Stimulated activated naive CD8-positive, alpha-beta T cell treated with anti-CD3 and anti-CD28 coated beads, Interleukin-15, Interleukin-2, amounts not matched to agents 100 ng/mL and 50 ng/mL, for 24 hours (primary cell): ENCODE measurements at regions not wholly inside any gene's neighbourhood (a gene's known extent, or its start where the extent isn't known, plus 50 kb on each side); places are given as distances from the start of the nearest gene placed in this dataset.

Source experiments
- H3K27ac Mint-ChIP-seq: one replicate; pipeline ENCODE4 v1.8.0; 2021; ENCODE audit warnings: mild to moderate bottlenecking, mixed read lengths
- H3K27me3 Mint-ChIP-seq: one replicate; pipeline ENCODE4 v1.8.0; 2021; ENCODE audit warnings: mixed read lengths
- H3K36me3 Mint-ChIP-seq: one replicate; pipeline ENCODE4 v1.8.0; 2021; ENCODE audit warnings: low read depth, mixed read lengths
- H3K4me1 Mint-ChIP-seq: one replicate; pipeline ENCODE4 v1.8.0; 2021; ENCODE audit warnings: low read depth, mixed read lengths
- H3K4me3 Mint-ChIP-seq: one replicate; pipeline ENCODE4 v1.8.0; 2021; ENCODE audit warnings: mild to moderate bottlenecking, mixed read lengths
- H3K9me3 Mint-ChIP-seq: one replicate; pipeline ENCODE4 v1.8.0; 2021; ENCODE audit warnings: mixed read lengths

DNA sequence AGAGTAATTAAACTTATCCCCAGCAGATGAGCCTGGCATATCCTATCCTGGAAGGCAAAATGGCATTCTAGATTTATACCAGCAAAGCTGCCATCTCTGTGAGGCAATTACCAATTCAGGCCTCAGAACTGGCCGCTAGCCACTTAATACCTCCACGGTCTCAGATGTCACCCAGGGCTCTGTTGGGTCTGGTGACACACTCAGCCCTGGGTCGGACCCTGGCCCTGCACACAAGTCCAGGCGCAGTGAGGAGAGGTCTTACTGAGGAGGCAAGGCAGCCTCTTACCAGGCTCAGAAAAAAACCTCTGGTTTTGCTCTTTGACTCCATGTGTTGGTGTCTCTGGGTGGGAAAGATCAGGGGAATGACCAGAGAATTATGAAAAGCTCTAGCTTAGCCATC, 186.6 kb downstream of the EMX2 start:
- Mint-ChIP-seq H3K4me1 (no peaks in the 10 kb centered on the region), H3K36me3 (no peaks in the 10 kb centered on the region), H3K4me3 (no peak overlapping the region), H3K9me3 (peaks cover 4% of the 10 kb centered on the region), H3K27ac (no peak overlapping the region), H3K27me3 (peaks cover 39% of the 10 kb centered on the region)

GRCh38 chr10:117731121-117731791, 188.7 kb downstream of the EMX2 start:
- Mint-ChIP-seq H3K27ac (no peak overlapping the region), H3K27me3 (peaks cover 52% of the 10 kb centered on the region), H3K4me3 (no peak overlapping the region), H3K9me3 (peaks cover 4% of the 10 kb centered on the region), H3K4me1 (no peaks in the 10 kb centered on the region), H3K36me3 (no peaks in the 10 kb centered on the region)

GRCh38 chr10:117734731-117735405, 192.3 kb downstream of the EMX2 start:
- Mint-ChIP-seq H3K27me3 (peaks cover 41% of the 10 kb centered on the region), H3K36me3 (no peaks in the 10 kb centered on the region), H3K4me1 (no peaks in the 10 kb centered on the region), H3K9me3 (no peaks in the 10 kb centered on the region), H3K4me3 (no peak overlapping the region), H3K27ac (no peak overlapping the region)

- Mint-ChIP-seq H3K4me1 (no peaks in the 10 kb centered on the region), H3K9me3 (no peaks in the 10 kb centered on the region), H3K27me3 (peaks cover 35% of the 10 kb centered on the region), H3K27ac (no peak overlapping the region), H3K36me3 (no peaks in the 10 kb centered on the region), H3K4me3 (no peak overlapping the region)
Measured at GRCh38 chr10:117736655-117737054, 194.1 kb downstream of the EMX2 start.

DNA sequence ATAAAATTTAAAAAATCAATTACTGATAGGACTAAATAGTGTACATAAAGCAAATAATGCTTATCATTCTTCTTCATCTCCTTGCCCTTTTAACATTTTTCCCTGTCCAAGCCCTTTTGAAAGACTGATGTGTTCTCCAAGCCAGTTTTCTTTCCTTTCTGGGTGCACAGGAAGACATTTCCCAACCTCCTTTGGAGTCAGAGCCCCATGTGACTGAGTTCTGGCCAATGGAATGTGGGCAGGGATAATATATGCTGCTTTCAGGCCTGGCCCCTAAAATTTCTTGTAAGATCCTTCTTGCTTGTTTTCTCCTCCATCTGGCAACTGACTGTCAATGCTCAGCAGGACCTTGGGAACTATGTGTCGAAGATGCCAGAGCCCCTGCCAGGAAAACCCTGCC, 197.5 kb downstream of the EMX2 start:
- Mint-ChIP-seq H3K4me1 (no peaks in the 10 kb centered on the region), H3K4me3 (no peak overlapping the region), H3K9me3 (no peaks in the 10 kb centered on the region), H3K27me3 (peaks cover 12% of the 10 kb centered on the region), H3K27ac (no peak overlapping the region), H3K36me3 (no peaks in the 10 kb centered on the region)

GRCh38 chr10:117740691-117741222, 198.2 kb downstream of the EMX2 start:
- Mint-ChIP-seq H3K27me3 (peaks cover 7% of the 10 kb centered on the region), H3K4me3 (no peak overlapping the region), H3K4me1 (no peaks in the 10 kb centered on the region), H3K9me3 (no peaks in the 10 kb centered on the region), H3K36me3 (no peaks in the 10 kb centered on the region), H3K27ac (no peak overlapping the region)

DNA sequence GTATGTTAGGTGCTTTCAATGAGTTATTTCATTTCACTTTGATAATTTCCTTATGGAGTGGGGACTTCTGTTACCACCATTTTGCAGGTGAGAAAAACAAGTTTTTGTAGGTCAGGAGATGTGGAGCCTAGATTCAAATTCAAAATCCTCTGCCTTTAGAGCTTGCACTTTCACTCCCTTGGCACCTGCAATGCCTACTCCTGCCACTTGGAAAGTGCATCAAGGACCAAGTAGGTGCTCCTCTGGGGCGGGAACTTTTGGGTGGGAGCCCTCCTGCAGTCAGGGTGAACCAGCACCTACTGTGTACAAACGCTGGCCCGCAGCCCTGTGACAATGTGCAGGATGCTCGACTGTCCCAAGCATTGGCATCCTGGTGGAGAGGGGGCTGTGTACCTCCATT, 199.0 kb downstream of the EMX2 start:
- Mint-ChIP-seq H3K27ac (no peak overlapping the region), H3K36me3 (no peaks in the 10 kb centered on the region), H3K27me3 (peaks cover 3% of the 10 kb centered on the region), H3K4me3 (no peak overlapping the region), H3K9me3 (no peaks in the 10 kb centered on the region), H3K4me1 (no peaks in the 10 kb centered on the region)

DNA sequence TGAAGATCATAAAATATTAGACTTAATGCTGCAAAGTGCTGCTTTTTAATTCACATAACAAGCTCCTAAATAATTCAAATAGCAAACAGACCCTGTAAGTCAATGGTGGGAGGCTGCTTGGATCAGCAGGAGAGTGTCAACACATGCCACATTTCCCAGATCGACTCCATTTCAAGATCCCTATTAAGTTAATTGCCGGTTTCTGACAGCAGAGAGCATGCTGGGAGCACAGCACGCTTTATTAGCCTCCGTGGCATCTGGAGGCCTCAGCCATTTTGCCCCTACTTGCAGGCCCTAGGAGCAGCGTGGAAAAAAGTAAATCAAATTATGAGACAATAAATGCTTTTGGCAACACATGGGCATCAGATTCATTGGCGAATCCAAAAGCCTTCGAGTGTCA, 201.0 kb downstream of the EMX2 start:
- no peak overlapping the region for H3K27ac Mint-ChIP-seq
- peaks cover 3% of the 10 kb centered on the region for H3K27me3 Mint-ChIP-seq
- H3K9me3 Mint-ChIP-seq: no peaks in the 10 kb centered on the region
- no peaks in the 10 kb centered on the region for H3K4me1 Mint-ChIP-seq
- H3K4me3 Mint-ChIP-seq: no peak overlapping the region
- H3K36me3 Mint-ChIP-seq: no peaks in the 10 kb centered on the region

GRCh38 chr10:117745301-117745700, 202.8 kb downstream of the EMX2 start:
- H3K27me3 Mint-ChIP-seq: peaks cover 3% of the 10 kb centered on the region
- H3K4me1 Mint-ChIP-seq: no peaks in the 10 kb centered on the region
- H3K9me3 Mint-ChIP-seq: no peaks in the 10 kb centered on the region
- H3K27ac Mint-ChIP-seq: no peak overlapping the region
- H3K36me3 Mint-ChIP-seq: no peaks in the 10 kb centered on the region
- no peak overlapping the region for H3K4me3 Mint-ChIP-seq

GRCh38 chr10:117746541-117747448, 204.2 kb downstream of the EMX2 start:
- Mint-ChIP-seq H3K36me3 (no peaks in the 10 kb centered on the region), H3K4me3 (no peak overlapping the region), H3K27me3 (peaks cover 3% of the 10 kb centered on the region), H3K27ac (no peak overlapping the region), H3K4me1 (no peaks in the 10 kb centered on the region), H3K9me3 (no peaks in the 10 kb centered on the region)

- Mint-ChIP-seq H3K4me3 (no peak overlapping the region), H3K9me3 (no peaks in the 10 kb centered on the region), H3K36me3 (no peaks in the 10 kb centered on the region), H3K4me1 (no peaks in the 10 kb centered on the region), H3K27ac (no peak overlapping the region), H3K27me3 (no peaks in the 10 kb centered on the region)
Measured at GRCh38 chr10:117747636-117748035, 205.1 kb downstream of the EMX2 start.

DNA sequence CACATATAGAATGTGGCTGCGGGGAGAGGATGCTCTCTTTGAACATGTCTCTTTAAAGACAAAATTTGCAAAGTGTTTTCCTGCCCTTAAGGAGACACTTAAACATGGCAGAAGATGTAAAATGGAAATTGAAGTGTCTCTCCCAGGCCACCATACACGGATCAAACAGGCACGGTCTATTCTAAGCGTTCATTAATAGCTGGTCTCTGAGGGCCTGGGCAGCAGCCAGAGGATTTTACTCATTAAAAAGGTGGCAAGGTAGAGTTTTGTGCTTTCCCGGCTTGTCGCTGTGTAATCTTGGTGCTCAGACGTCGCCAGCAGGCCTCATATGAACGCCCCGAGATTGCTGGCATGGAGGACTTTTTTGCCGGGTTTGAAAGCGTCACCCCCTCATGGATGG, 205.5 kb downstream of the EMX2 start:
- Mint-ChIP-seq H3K27me3 (no peaks in the 10 kb centered on the region), H3K9me3 (no peaks in the 10 kb centered on the region), H3K27ac (no peak overlapping the region), H3K4me3 (no peak overlapping the region), H3K4me1 (no peaks in the 10 kb centered on the region), H3K36me3 (no peaks in the 10 kb centered on the region)

DNA sequence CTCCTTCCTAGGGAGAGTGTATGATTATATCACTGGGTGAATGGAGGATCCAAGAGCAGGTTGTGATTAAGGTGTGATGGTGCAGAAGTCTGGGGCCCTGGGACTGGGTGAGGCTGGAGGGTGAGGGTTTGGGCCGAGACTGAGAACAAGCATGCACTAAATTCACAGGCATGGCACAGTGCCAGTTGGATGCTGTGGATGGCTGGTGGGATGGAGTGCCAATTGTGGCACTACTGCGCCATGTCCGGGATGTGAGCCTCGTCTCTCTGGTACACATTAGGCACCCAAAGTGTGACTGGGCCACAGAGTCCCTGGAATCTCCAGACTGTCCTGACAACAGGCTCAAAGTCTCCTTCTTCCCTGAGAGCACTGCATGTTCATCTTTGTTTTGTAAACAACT, 208.1 kb downstream of the EMX2 start:
- Mint-ChIP-seq H3K36me3 (no peaks in the 10 kb centered on the region), H3K9me3 (no peaks in the 10 kb centered on the region), H3K4me3 (no peak overlapping the region), H3K4me1 (no peaks in the 10 kb centered on the region), H3K27ac (no peak overlapping the region), H3K27me3 (no peaks in the 10 kb centered on the region)

- Mint-ChIP-seq H3K27ac (no peak overlapping the region), H3K4me3 (no peak overlapping the region), H3K4me1 (no peaks in the 10 kb centered on the region), H3K9me3 (no peaks in the 10 kb centered on the region), H3K36me3 (no peaks in the 10 kb centered on the region), H3K27me3 (peaks cover 4% of the 10 kb centered on the region)
Measured at GRCh38 chr10:117751259-117751658, 208.7 kb downstream of the EMX2 start.

DNA sequence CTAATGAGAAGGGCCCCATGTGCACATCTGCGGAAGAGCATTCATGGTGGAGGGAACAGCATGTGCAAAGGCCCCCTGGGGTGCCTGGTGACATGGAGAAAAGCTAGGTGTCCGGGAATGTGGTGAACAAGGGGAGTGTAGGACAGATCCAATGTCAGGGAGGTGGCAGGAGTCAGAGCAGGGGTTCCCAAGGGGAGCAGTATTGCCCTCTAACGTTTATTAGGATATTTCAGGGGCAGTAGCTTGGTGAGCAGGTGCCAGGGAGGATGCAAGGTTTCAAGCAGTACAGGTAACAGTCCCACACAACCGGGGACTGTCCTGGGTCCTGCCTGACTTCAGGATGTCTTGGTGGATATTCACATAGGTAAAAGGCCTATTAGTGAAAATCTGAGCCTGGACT, 209.6 kb downstream of the EMX2 start:
- Mint-ChIP-seq H3K36me3 (no peaks in the 10 kb centered on the region), H3K9me3 (no peaks in the 10 kb centered on the region), H3K4me3 (no peak overlapping the region), H3K27me3 (peaks cover 4% of the 10 kb centered on the region), H3K4me1 (no peaks in the 10 kb centered on the region), H3K27ac (no peak overlapping the region)
